Endothelial cell of umbilical vein (primary cell): ENCODE measurements at regions not wholly inside any gene's neighbourhood (a gene's known extent, or its start where the extent isn't known, plus 50 kb on each side); places are given as distances from the start of the nearest gene placed in this dataset.

Source experiments
- BruUV-seq: library from RNA; stranded (reverse); fragments of 400-500 nt; replicated peaks from 2 replicates; lab custom pipeline; 2021; lab: Mats Ljungman, UMichigan
- CTCF ChIA-PET: fragments of 300-600, 350-600 bp; sonication (Branson Sonifier 250); formaldehyde crosslinking; loops from one replicate; lab custom pipeline; 2021; ENCODE audit warnings: antibody characterized with exemption, inconsistent platforms; lab: Charles Lee
- POLR2A ChIA-PET: fragments of 300-600, 350-600 bp; sonication (Branson Sonifier 250); formaldehyde crosslinking; loops from one replicate; lab custom pipeline; 2021; ENCODE audit warnings: antibody characterized with exemption, inconsistent platforms; lab: Charles Lee
- DNase-seq: peaks from one replicate; pipeline ENCODE4 v3.0.0-alpha.2; 2011; ENCODE audit warnings: low read depth, low spot score
- FAIRE-seq: peaks from 2 replicates; lab custom pipeline; 2011; peaks lifted over from hg19 to GRCh38; lab: Jason Lieb, UNC
- H2AFZ ChIP-seq: 2 replicates; pipeline ENCODE4 v1.6.0; 2012; ENCODE audit warnings: low read depth, low read length, control low read depth, inconsistent platforms
- H3K27ac ChIP-seq: 2 replicates; pipeline ENCODE4 v1.5.1; 2011; ENCODE audit warnings: low read depth, mild to moderate bottlenecking, control low read depth, low read length, moderate library complexity; ENCODE audit not compliant: insufficient read depth
- H3K27me3 ChIP-seq, 2 experiments: 2 replicates each; pipeline versions ENCODE4 v1.6.0 to v1.6.1; 2011; ENCODE audit warnings: low read length in 2 of 2, mixed read lengths in 1 of 2; ENCODE audit not compliant: control insufficient read depth in 2 of 2, insufficient read depth in 2 of 2
- H3K36me3 ChIP-seq, 2 experiments: 2 replicates in 1 of 2; 3 replicates in 1 of 2; pipeline ENCODE4 v1.5.1; 2011; ENCODE audit warnings: low read length in 2 of 2, mild to moderate bottlenecking in 1 of 2, moderate library complexity in 1 of 2; ENCODE audit not compliant: control insufficient read depth in 2 of 2, insufficient read depth in 2 of 2; ENCODE audit errors: extremely low read depth in 1 of 2
- H3K4me1 ChIP-seq: 3 replicates; pipeline ENCODE4 v1.5.1; 2011; ENCODE audit warnings: mild to moderate bottlenecking, low read length; ENCODE audit not compliant: control insufficient read depth, insufficient read depth; ENCODE audit errors: extremely low read depth
- H3K4me2 ChIP-seq: 2 replicates; pipeline ENCODE4 v1.6.1; 2011; ENCODE audit warnings: low read length, control low read depth, mixed read lengths; ENCODE audit not compliant: insufficient read depth
- H3K4me3 ChIP-seq, 3 experiments: fragments of 200-600 bp in 1 of 3; sonication (generic), shearing (Covaris generic) in 1 of 3; replicated peaks in 1 of 3; 2 replicates each; pipeline ENCODE4 v1.5.1; 2011 to 2016; ENCODE audit warnings: control low read depth in 3 of 3, low read length in 3 of 3, mild to moderate bottlenecking in 2 of 3, inconsistent platforms in 1 of 3, low read depth in 1 of 3, moderate library complexity in 1 of 3; ENCODE audit not compliant: insufficient read depth in 1 of 3
- H3K79me2 ChIP-seq: 2 replicates; pipeline ENCODE4 v1.6.0; 2012; ENCODE audit warnings: low read length, inconsistent platforms; ENCODE audit not compliant: control insufficient read depth, insufficient read depth
- H3K9ac ChIP-seq: replicated peaks from 2 replicates; pipeline ENCODE3; 2011; ENCODE audit warnings: low read length, control low read depth; ENCODE audit not compliant: insufficient read depth; ENCODE audit errors: extremely low read depth
- H3K9me1 ChIP-seq: replicated peaks from 3 replicates; pipeline ENCODE4 v1.6.0; 2011; ENCODE audit warnings: mild to moderate bottlenecking, low read length; ENCODE audit not compliant: control insufficient read depth, insufficient read depth; ENCODE audit errors: extremely low read depth
- H3K9me3 ChIP-seq: replicated peaks from 2 replicates; pipeline ENCODE4 v1.5.1; 2012; ENCODE audit warnings: low read length, inconsistent platforms; ENCODE audit not compliant: control insufficient read depth, insufficient read depth
- H4K20me1 ChIP-seq: replicated peaks from 2 replicates; pipeline ENCODE3; 2011; ENCODE audit warnings: mild to moderate bottlenecking, low read length; ENCODE audit not compliant: control insufficient read depth, insufficient read depth; ENCODE audit errors: extremely low read depth
- CTCF ChIP-seq, 2 donors: IDR thresholded peaks; 1 replicate in 1 of 2; 2 replicates in 1 of 2; pipeline ENCODE4 v1.5.1; 2011; ENCODE audit warnings: low read length in 2 of 2, mild to moderate bottlenecking in 2 of 2, moderate library complexity in 2 of 2, control low read depth in 1 of 2, inconsistent platforms in 1 of 2, low read depth in 1 of 2; ENCODE audit not compliant: insufficient read depth in 1 of 2; ENCODE audit errors: extremely low read depth in 1 of 2
- EZH2 ChIP-seq: IDR thresholded peaks from 2 replicates; pipeline ENCODE4 v1.6.1; 2012; ENCODE audit warnings: borderline replicate concordance, low read depth, mild to moderate bottlenecking, moderate library complexity, low read length, inconsistent platforms; ENCODE audit not compliant: severe bottlenecking
- FOS ChIP-seq: IDR thresholded peaks from 2 replicates; pipeline ENCODE4 v1.6.1; 2011; ENCODE audit warnings: mild to moderate bottlenecking, low read length, moderate library complexity, borderline replicate concordance; ENCODE audit not compliant: insufficient read depth
- GATA2 ChIP-seq: IDR thresholded peaks from 2 replicates; pipeline ENCODE4 v1.7.0; 2011; ENCODE audit warnings: low read depth, mild to moderate bottlenecking, moderate library complexity, mixed read lengths, low read length; ENCODE audit not compliant: insufficient read length, insufficient read depth
- JUN ChIP-seq: IDR thresholded peaks from 2 replicates; pipeline ENCODE4 v1.6.1; 2011; ENCODE audit warnings: borderline replicate concordance, low read depth; ENCODE audit not compliant: insufficient read length, insufficient read depth
- MYC ChIP-seq: IDR thresholded peaks from one replicate; pipeline ENCODE4 v1.6.1; 2011; ENCODE audit warnings: mild to moderate bottlenecking, low read depth, low read length
- POLR2A ChIP-seq: IDR thresholded peaks from 2 replicates; pipeline ENCODE4 v1.6.1; 2012; ENCODE audit warnings: low read depth, mild to moderate bottlenecking, control low read depth, low read length
- POLR2AphosphoS5 ChIP-seq: IDR thresholded peaks from 2 replicates; pipeline ENCODE4 v1.6.1; 2012; ENCODE audit warnings: low read depth, mild to moderate bottlenecking, control low read depth, low read length, moderate library complexity; ENCODE audit not compliant: insufficient read depth
- dilution Hi-C: fragments of 300-500 bp; cut with MboI; formaldehyde crosslinking; loops from one replicate; pipeline ENCODE4 v1.15.0; 2019; ENCODE audit warnings: low sequenced_read_pairs; ENCODE audit not compliant: extremely low pct_ligation_motif_present
- intact Hi-C: fragments of 100-400 bp; cut with micrococcal nuclease; formaldehyde crosslinking; loops from one replicate; pipeline ENCODE4 v1.10.0; 2022
- TF ChIP-seq, protein P1 (sequence below): IDR thresholded peaks from 2 replicates; pipeline ENCODE4 v1.6.1; 2011; ENCODE audit not compliant: insufficient read depth, insufficient read length

- H3K36me3 ChIP-seq, result no peaks in the 10 kb centered on the region
- H4K20me1 ChIP-seq, result no peaks in the 10 kb centered on the region
- no peaks in the 10 kb centered on the region for H3K9me3 ChIP-seq
- no peaks in the 10 kb centered on the region for H3K9me1 ChIP-seq
- no peak for DNase-seq
- CTCF ChIA-PET, result no interaction called here
- no peak overlapping the region for H3K9ac ChIP-seq
- no peak for TF ChIP-seq POLR2A
- TF ChIP-seq, protein P1, sequence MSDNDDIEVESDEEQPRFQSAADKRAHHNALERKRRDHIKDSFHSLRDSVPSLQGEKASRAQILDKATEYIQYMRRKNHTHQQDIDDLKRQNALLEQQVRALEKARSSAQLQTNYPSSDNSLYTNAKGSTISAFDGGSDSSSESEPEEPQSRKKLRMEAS, result no peak
- H3K4me3 ChIP-seq, result no peak overlapping the region
- H3K4me1 ChIP-seq, result no peaks in the 10 kb centered on the region
- dilution Hi-C loops (no loop called here), intact Hi-C loops (no loop called here)
- H2AFZ ChIP-seq, result no peak overlapping the region
- no peak overlapping the region for H3K4me2 ChIP-seq
- H3K27ac ChIP-seq, result no peak overlapping the region
- no peaks in the 10 kb centered on the region for H3K79me2 ChIP-seq
- no peaks in the 10 kb centered on the region for H3K27me3 ChIP-seq
- no peak for FAIRE-seq
- BruUV-seq, result no TSS peak
- POLR2A ChIA-PET, result no interaction called here
Measured at GRCh38 chr1:30525971-30526651, 197.3 kb downstream of the MATN1 start.

- no peaks in the 10 kb centered on the region for H3K27me3 ChIP-seq
- TF ChIP-seq POLR2AphosphoS5, result no peak
- TF ChIP-seq CTCF (IDR thresholded peaks at IDR 0.05; ENCODE audit: extremely low read depth in 1 of 2, insufficient read depth in 1 of 2, low read depth in 1 of 2, low read length in 2 of 2), result no peak
- no peak for TF ChIP-seq GATA2
- TF ChIP-seq MYC, result no peak
- TF ChIP-seq EZH2, result no peak
- no peak for TF ChIP-seq FOS
- TF ChIP-seq POLR2A, result no peak
- TF ChIP-seq, protein P1, result no peak
- no peak for TF ChIP-seq JUN
- ChIA-PET POLR2A (no interaction called here), CTCF (no interaction called here)
- H3K27ac ChIP-seq, result no peak overlapping the region
- H2AFZ ChIP-seq, result no peak overlapping the region
- DNase-seq (no peak), FAIRE-seq (no peak)
- H3K4me2 ChIP-seq, result no peak overlapping the region
- no peaks in the 10 kb centered on the region for H4K20me1 ChIP-seq
- no TSS peak for BruUV-seq
- no peak overlapping the region for H3K9ac ChIP-seq
- dilution Hi-C loops, result no loop called here
- no peak overlapping the region for H3K4me3 ChIP-seq
- H3K79me2 ChIP-seq, result no peaks in the 10 kb centered on the region
- intact Hi-C loops, result no loop called here
- H3K4me1 ChIP-seq, result no peaks in the 10 kb centered on the region
- H3K36me3 ChIP-seq, result no peaks in the 10 kb centered on the region
- H3K9me3 ChIP-seq, result no peaks in the 10 kb centered on the region
- H3K9me1 ChIP-seq, result no peaks in the 10 kb centered on the region
Measured at GRCh38 chr1:30525631-30525970, 197.8 kb downstream of the MATN1 start.
